Endothelial cell of umbilical vein (primary cell): ENCODE measurements at regions not wholly inside any gene's neighbourhood (a gene's known extent, or its start where the extent isn't known, plus 50 kb on each side); places are given as distances from the start of the nearest gene placed in this dataset.

Source experiments
- BruUV-seq: library from RNA; stranded (reverse); fragments of 400-500 nt; replicated peaks from 2 replicates; lab custom pipeline; 2021; lab: Mats Ljungman, UMichigan
- CTCF ChIA-PET: fragments of 300-600, 350-600 bp; sonication (Branson Sonifier 250); formaldehyde crosslinking; loops from one replicate; lab custom pipeline; 2021; ENCODE audit warnings: antibody characterized with exemption, inconsistent platforms; lab: Charles Lee
- POLR2A ChIA-PET: fragments of 300-600, 350-600 bp; sonication (Branson Sonifier 250); formaldehyde crosslinking; loops from one replicate; lab custom pipeline; 2021; ENCODE audit warnings: antibody characterized with exemption, inconsistent platforms; lab: Charles Lee
- DNase-seq: peaks from one replicate; pipeline ENCODE4 v3.0.0-alpha.2; 2011; ENCODE audit warnings: low read depth, low spot score
- FAIRE-seq: peaks from 2 replicates; lab custom pipeline; 2011; peaks lifted over from hg19 to GRCh38; lab: Jason Lieb, UNC
- H2AFZ ChIP-seq: 2 replicates; pipeline ENCODE4 v1.6.0; 2012; ENCODE audit warnings: low read depth, low read length, control low read depth, inconsistent platforms
- H3K27ac ChIP-seq: 2 replicates; pipeline ENCODE4 v1.5.1; 2011; ENCODE audit warnings: low read depth, mild to moderate bottlenecking, control low read depth, low read length, moderate library complexity; ENCODE audit not compliant: insufficient read depth
- H3K27me3 ChIP-seq, 2 experiments: 2 replicates each; pipeline versions ENCODE4 v1.6.0 to v1.6.1; 2011; ENCODE audit warnings: low read length in 2 of 2, mixed read lengths in 1 of 2; ENCODE audit not compliant: control insufficient read depth in 2 of 2, insufficient read depth in 2 of 2
- H3K36me3 ChIP-seq, 2 experiments: 2 replicates in 1 of 2; 3 replicates in 1 of 2; pipeline ENCODE4 v1.5.1; 2011; ENCODE audit warnings: low read length in 2 of 2, mild to moderate bottlenecking in 1 of 2, moderate library complexity in 1 of 2; ENCODE audit not compliant: control insufficient read depth in 2 of 2, insufficient read depth in 2 of 2; ENCODE audit errors: extremely low read depth in 1 of 2
- H3K4me1 ChIP-seq: 3 replicates; pipeline ENCODE4 v1.5.1; 2011; ENCODE audit warnings: mild to moderate bottlenecking, low read length; ENCODE audit not compliant: control insufficient read depth, insufficient read depth; ENCODE audit errors: extremely low read depth
- H3K4me2 ChIP-seq: 2 replicates; pipeline ENCODE4 v1.6.1; 2011; ENCODE audit warnings: low read length, control low read depth, mixed read lengths; ENCODE audit not compliant: insufficient read depth
- H3K4me3 ChIP-seq, 3 experiments: fragments of 200-600 bp in 1 of 3; sonication (generic), shearing (Covaris generic) in 1 of 3; replicated peaks in 1 of 3; 2 replicates each; pipeline ENCODE4 v1.5.1; 2011 to 2016; ENCODE audit warnings: control low read depth in 3 of 3, low read length in 3 of 3, mild to moderate bottlenecking in 2 of 3, inconsistent platforms in 1 of 3, low read depth in 1 of 3, moderate library complexity in 1 of 3; ENCODE audit not compliant: insufficient read depth in 1 of 3
- H3K79me2 ChIP-seq: 2 replicates; pipeline ENCODE4 v1.6.0; 2012; ENCODE audit warnings: low read length, inconsistent platforms; ENCODE audit not compliant: control insufficient read depth, insufficient read depth
- H3K9ac ChIP-seq: replicated peaks from 2 replicates; pipeline ENCODE3; 2011; ENCODE audit warnings: low read length, control low read depth; ENCODE audit not compliant: insufficient read depth; ENCODE audit errors: extremely low read depth
- H3K9me1 ChIP-seq: replicated peaks from 3 replicates; pipeline ENCODE4 v1.6.0; 2011; ENCODE audit warnings: mild to moderate bottlenecking, low read length; ENCODE audit not compliant: control insufficient read depth, insufficient read depth; ENCODE audit errors: extremely low read depth
- H3K9me3 ChIP-seq: replicated peaks from 2 replicates; pipeline ENCODE4 v1.5.1; 2012; ENCODE audit warnings: low read length, inconsistent platforms; ENCODE audit not compliant: control insufficient read depth, insufficient read depth
- H4K20me1 ChIP-seq: replicated peaks from 2 replicates; pipeline ENCODE3; 2011; ENCODE audit warnings: mild to moderate bottlenecking, low read length; ENCODE audit not compliant: control insufficient read depth, insufficient read depth; ENCODE audit errors: extremely low read depth
- EZH2 ChIP-seq: IDR thresholded peaks from 2 replicates; pipeline ENCODE4 v1.6.1; 2012; ENCODE audit warnings: borderline replicate concordance, low read depth, mild to moderate bottlenecking, moderate library complexity, low read length, inconsistent platforms; ENCODE audit not compliant: severe bottlenecking
- FOS ChIP-seq: IDR thresholded peaks from 2 replicates; pipeline ENCODE4 v1.6.1; 2011; ENCODE audit warnings: mild to moderate bottlenecking, low read length, moderate library complexity, borderline replicate concordance; ENCODE audit not compliant: insufficient read depth
- GATA2 ChIP-seq: IDR thresholded peaks from 2 replicates; pipeline ENCODE4 v1.7.0; 2011; ENCODE audit warnings: low read depth, mild to moderate bottlenecking, moderate library complexity, mixed read lengths, low read length; ENCODE audit not compliant: insufficient read length, insufficient read depth
- JUN ChIP-seq: IDR thresholded peaks from 2 replicates; pipeline ENCODE4 v1.6.1; 2011; ENCODE audit warnings: borderline replicate concordance, low read depth; ENCODE audit not compliant: insufficient read length, insufficient read depth
- MAX ChIP-seq: IDR thresholded peaks from 2 replicates; pipeline ENCODE4 v1.6.1; 2011; ENCODE audit not compliant: insufficient read depth, insufficient read length
- MYC ChIP-seq: IDR thresholded peaks from one replicate; pipeline ENCODE4 v1.6.1; 2011; ENCODE audit warnings: mild to moderate bottlenecking, low read depth, low read length
- POLR2A ChIP-seq: IDR thresholded peaks from 2 replicates; pipeline ENCODE4 v1.6.1; 2012; ENCODE audit warnings: low read depth, mild to moderate bottlenecking, control low read depth, low read length
- POLR2AphosphoS5 ChIP-seq: IDR thresholded peaks from 2 replicates; pipeline ENCODE4 v1.6.1; 2012; ENCODE audit warnings: low read depth, mild to moderate bottlenecking, control low read depth, low read length, moderate library complexity; ENCODE audit not compliant: insufficient read depth
- dilution Hi-C: fragments of 300-500 bp; cut with MboI; formaldehyde crosslinking; loops from one replicate; pipeline ENCODE4 v1.15.0; 2019; ENCODE audit warnings: low sequenced_read_pairs; ENCODE audit not compliant: extremely low pct_ligation_motif_present
- intact Hi-C: fragments of 100-400 bp; cut with micrococcal nuclease; formaldehyde crosslinking; loops from one replicate; pipeline ENCODE4 v1.10.0; 2022
- TF ChIP-seq, protein P1 (sequence below), 2 donors: IDR thresholded peaks; 1 replicate in 1 of 2; 2 replicates in 1 of 2; pipeline ENCODE4 v1.5.1; 2011; ENCODE audit warnings: low read length in 2 of 2, mild to moderate bottlenecking in 2 of 2, moderate library complexity in 2 of 2, control low read depth in 1 of 2, inconsistent platforms in 1 of 2, low read depth in 1 of 2; ENCODE audit not compliant: insufficient read depth in 1 of 2; ENCODE audit errors: extremely low read depth in 1 of 2

DNA sequence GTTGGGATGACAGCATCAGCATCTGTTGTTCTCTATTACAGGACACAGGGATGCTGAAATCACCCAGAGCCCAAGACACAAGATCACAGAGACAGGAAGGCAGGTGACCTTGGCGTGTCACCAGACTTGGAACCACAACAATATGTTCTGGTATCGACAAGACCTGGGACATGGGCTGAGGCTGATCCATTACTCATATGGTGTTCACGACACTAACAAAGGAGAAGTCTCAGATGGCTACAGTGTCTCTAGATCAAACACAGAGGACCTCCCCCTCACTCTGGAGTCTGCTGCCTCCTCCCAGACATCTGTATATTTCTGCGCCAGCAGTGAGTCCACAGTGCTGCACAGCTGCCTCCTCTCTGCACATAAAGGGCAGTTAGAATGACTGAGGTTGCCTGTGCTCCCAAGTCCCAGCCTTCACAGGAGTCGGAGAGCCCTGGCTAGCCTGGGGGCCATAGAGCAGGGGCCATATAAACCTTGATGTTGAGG lies 142.2 kb upstream of the PRSS58 start:
- CTCF ChIA-PET = no interaction called here
- H2AFZ ChIP-seq = no peak overlapping the region
- H3K9me3 ChIP-seq = no peaks in the 10 kb centered on the region
- intact Hi-C loops (no loop called here), dilution Hi-C loops (no loop called here)
- no peak overlapping the region for H3K9ac ChIP-seq
- FAIRE-seq (no peak), DNase-seq (no peak)
- H3K27ac ChIP-seq = no peak overlapping the region
- POLR2A ChIA-PET = no interaction called here
- peaks cover 0 to 3% of the 10 kb centered on the region in 2 experiments for H3K27me3 ChIP-seq
- no peaks in the 10 kb centered on the region for H3K4me1 ChIP-seq
- BruUV-seq = no TSS peak
- no peaks in the 10 kb centered on the region for H3K36me3 ChIP-seq
- H3K79me2 ChIP-seq = no peaks in the 10 kb centered on the region
- H3K9me1 ChIP-seq = no peaks in the 10 kb centered on the region
- no peaks in the 10 kb centered on the region for H4K20me1 ChIP-seq
- no peak overlapping the region for H3K4me3 ChIP-seq
- no peak overlapping the region for H3K4me2 ChIP-seq
- TF ChIP-seq FOS (no peak), EZH2 (no peak), POLR2A (no peak), JUN (no peak), MAX (no peak), POLR2AphosphoS5 (no peak), MYC (no peak), GATA2 (no peak)
- TF ChIP-seq, protein P1, sequence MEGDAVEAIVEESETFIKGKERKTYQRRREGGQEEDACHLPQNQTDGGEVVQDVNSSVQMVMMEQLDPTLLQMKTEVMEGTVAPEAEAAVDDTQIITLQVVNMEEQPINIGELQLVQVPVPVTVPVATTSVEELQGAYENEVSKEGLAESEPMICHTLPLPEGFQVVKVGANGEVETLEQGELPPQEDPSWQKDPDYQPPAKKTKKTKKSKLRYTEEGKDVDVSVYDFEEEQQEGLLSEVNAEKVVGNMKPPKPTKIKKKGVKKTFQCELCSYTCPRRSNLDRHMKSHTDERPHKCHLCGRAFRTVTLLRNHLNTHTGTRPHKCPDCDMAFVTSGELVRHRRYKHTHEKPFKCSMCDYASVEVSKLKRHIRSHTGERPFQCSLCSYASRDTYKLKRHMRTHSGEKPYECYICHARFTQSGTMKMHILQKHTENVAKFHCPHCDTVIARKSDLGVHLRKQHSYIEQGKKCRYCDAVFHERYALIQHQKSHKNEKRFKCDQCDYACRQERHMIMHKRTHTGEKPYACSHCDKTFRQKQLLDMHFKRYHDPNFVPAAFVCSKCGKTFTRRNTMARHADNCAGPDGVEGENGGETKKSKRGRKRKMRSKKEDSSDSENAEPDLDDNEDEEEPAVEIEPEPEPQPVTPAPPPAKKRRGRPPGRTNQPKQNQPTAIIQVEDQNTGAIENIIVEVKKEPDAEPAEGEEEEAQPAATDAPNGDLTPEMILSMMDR (IDR thresholded peaks at IDR 0.05; ENCODE audit: extremely low read depth in 1 of 2, insufficient read depth in 1 of 2, low read depth in 1 of 2, low read length in 2 of 2) = no peak
